ENCODE measurements at regions not wholly inside any gene's neighbourhood (a gene's known extent, or its start where the extent isn't known, plus 50 kb on each side); places are given as distances from the start of the nearest gene placed in this dataset.

GRCh38 chr15:62875626-62876021, 166.9 kb upstream of the TPM1 start:
- no peak for TF ChIP-seq CTCF (conservative IDR thresholded peaks at IDR 0.05)
- TF ChIP-seq EZH2 (IDR thresholded peaks at IDR 0.05; ENCODE audit: low read depth): no peak
